ENCODE measurements at regions not wholly inside any gene's neighbourhood (a gene's known extent, or its start where the extent isn't known, plus 50 kb on each side); places are given as distances from the start of the nearest gene placed in this dataset.

- TF ChIP-seq CTCF (IDR thresholded peaks at IDR 0.05; ENCODE audit: borderline replicate concordance, extremely low read depth, insufficient read depth) = no peak
- no peaks in the 10 kb centered on the region for H3K9me3 ChIP-seq (ENCODE audit: control insufficient read depth in 2 of 3, insufficient read depth in 1 of 3, low read length in 3 of 3)
- no peak overlapping the region for H3K27ac ChIP-seq (ENCODE audit: low read depth in 2 of 2, low read length in 2 of 2)
- intact Hi-C loops (cut with DNase I) = no loop called here
- DNase-seq (no peak), FAIRE-seq (no peak)
- no peaks in the 10 kb centered on the region for H3K4me1 ChIP-seq (ENCODE audit: control insufficient read depth in 2 of 3, insufficient read depth in 2 of 3, low read depth in 1 of 3, low read length in 3 of 3)
- H3K27me3 ChIP-seq (ENCODE audit: control insufficient read depth, insufficient read depth, low read length) = no peaks in the 10 kb centered on the region
- no peaks in the 10 kb centered on the region for H3K36me3 ChIP-seq (ENCODE audit: control insufficient read depth in 2 of 3, insufficient read depth in 3 of 3, low read length in 3 of 3)
- no peak overlapping the region for H3K4me3 ChIP-seq (ENCODE audit: low read length in 3 of 3)
- no peak overlapping the region for H3K9ac ChIP-seq (ENCODE audit: low read length in 3 of 3)
Observed at GRCh38 chr15:67924359-67924974, 84.6 kb upstream of the RNU6-1 start.

- H3K27ac ChIP-seq (ENCODE audit: low read depth in 2 of 2, low read length in 2 of 2) = no peak overlapping the region
- DNase-seq (no peak), FAIRE-seq (no peak)
- H3K9ac ChIP-seq (ENCODE audit: low read length in 3 of 3) = no peak overlapping the region
- H3K36me3 ChIP-seq (ENCODE audit: control insufficient read depth in 2 of 3, insufficient read depth in 3 of 3, low read length in 3 of 3) = no peaks in the 10 kb centered on the region
- H3K27me3 ChIP-seq (ENCODE audit: control insufficient read depth, insufficient read depth, low read length) = no peaks in the 10 kb centered on the region
- no peak overlapping the region for H3K4me3 ChIP-seq (ENCODE audit: low read length in 3 of 3)
- no peak for TF ChIP-seq CTCF (IDR thresholded peaks at IDR 0.05; ENCODE audit: borderline replicate concordance, extremely low read depth, insufficient read depth)
- H3K9me3 ChIP-seq (ENCODE audit: control insufficient read depth in 2 of 3, insufficient read depth in 1 of 3, low read length in 3 of 3) = no peaks in the 10 kb centered on the region
- intact Hi-C loops (cut with DNase I) = no loop called here
- H3K4me1 ChIP-seq (ENCODE audit: control insufficient read depth in 2 of 3, insufficient read depth in 2 of 3, low read depth in 1 of 3, low read length in 3 of 3) = no peaks in the 10 kb centered on the region
Observed at GRCh38 chr15:67925182-67925581, 85.3 kb upstream of the RNU6-1 start.

- FAIRE-seq = no peak
- intact Hi-C loops (cut with DNase I) = no loop called here
- H3K4me1 ChIP-seq (ENCODE audit: control insufficient read depth in 2 of 3, insufficient read depth in 2 of 3, low read depth in 1 of 3, low read length in 3 of 3) = no peaks in the 10 kb centered on the region
Observed at GRCh38 chr15:67927501-67928168, 87.8 kb upstream of the RNU6-1 start.

More at GRCh38 chr15:67927501-67928168, 87.8 kb upstream of the RNU6-1 start:
- Histone ChIP-seq H3K27me3 (ENCODE audit: control insufficient read depth, insufficient read depth, low read length) (no peaks in the 10 kb centered on the region), H3K4me3 (ENCODE audit: low read length in 3 of 3) (no peak overlapping the region), H3K9ac (ENCODE audit: low read length in 3 of 3) (no peak overlapping the region), H3K36me3 (ENCODE audit: control insufficient read depth in 2 of 3, insufficient read depth in 3 of 3, low read length in 3 of 3) (no peaks in the 10 kb centered on the region), H3K27ac (ENCODE audit: low read depth in 2 of 2, low read length in 2 of 2) (no peak overlapping the region), H3K9me3 (ENCODE audit: control insufficient read depth in 2 of 3, insufficient read depth in 1 of 3, low read length in 3 of 3) (no peaks in the 10 kb centered on the region)
- peak in 4 of 5 donors; percentile 19 to 81 (median 56) for DNase-seq
- TF ChIP-seq CTCF (IDR thresholded peaks at IDR 0.05; ENCODE audit: borderline replicate concordance, extremely low read depth, insufficient read depth) = no peak
